Adrenal gland (tissue), 9 donors: ENCODE measurements at regions not wholly inside any gene's neighbourhood (a gene's known extent, or its start where the extent isn't known, plus 50 kb on each side); places are given as distances from the start of the nearest gene placed in this dataset.

Experiments
- DNase-seq, 7 donors: peaks; one replicate each; pipeline ENCODE4 v3.0.0-alpha.2; 2019 to 2020
- H3K27ac ChIP-seq, 5 donors: fragments of 200-600 bp; sonication (generic) in 4 of 5; 1 replicate in 3 of 5; 2 replicates in 2 of 5; pipeline versions ENCODE4 v1.5.1 to v1.8.0; 2016 to 2020; ENCODE audit warnings: mild to moderate bottlenecking in 1 of 5
- H3K27me3 ChIP-seq: fragments of 200-600 bp; 2 replicates; pipeline ENCODE4 v1.8.0; 2021
- H3K36me3 ChIP-seq, 2 donors: fragments of 200-600 bp; replicated peaks in 1 of 2; 1 replicate in 1 of 2; 2 replicates in 1 of 2; pipeline versions ENCODE4 v1.5.1 to v1.8.0; 2018 to 2022
- H3K4me1 ChIP-seq, 2 donors: fragments of 200-600 bp; replicated peaks in 1 of 2; 1 replicate in 1 of 2; 2 replicates in 1 of 2; pipeline versions ENCODE4 v1.5.1 to v1.8.0; 2018 to 2021
- H3K4me3 ChIP-seq, 4 donors: fragments of 200-600 bp; sonication (generic) in 3 of 4; one replicate each; pipeline ENCODE4 v1.5.1; 2016 to 2018
- H3K9me3 ChIP-seq, 3 donors: fragments of 200-600 bp; sonication (generic) in 1 of 3; replicated peaks in 1 of 3; 1 replicate in 2 of 3; 2 replicates in 1 of 3; pipeline versions ENCODE4 v1.5.1 to v1.8.0; 2016 to 2021
- CTCF ChIP-seq, 6 experiments: fragments of 450-650 bp in 4 of 6; fragments of 200-600 bp in 2 of 6; sonication (generic) in 1 of 6; IDR thresholded peaks; 1 replicate in 5 of 6; 2 replicates in 1 of 6; pipeline versions ENCODE4 v1.5.1 to v1.8.0; 2016 to 2021; ENCODE audit warnings: antibody characterized with exemption in 6 of 6, mild to moderate bottlenecking in 2 of 6, moderate library complexity in 1 of 6
- POLR2A ChIP-seq, 2 donors: fragments of 450-650 bp; IDR thresholded peaks; one replicate each; pipeline ENCODE4 v1.6.1; 2017; ENCODE audit warnings: antibody characterized with exemption in 2 of 2, mild to moderate bottlenecking in 2 of 2, moderate library complexity in 1 of 2
- WGBS, 4 donors: extraction: QIAGEN DNeasy Blood & Tissue Kit in 2 of 4; methylation state at CpG; one replicate each; pipeline versions ENCODE4 v1.1.5 to v1.1.7; 2013 to 2017; 5-methylcytosine and 5-hydroxymethylcytosine counted together
- intact Hi-C, 2 donors: fragments of 100-400 bp; cut with DNase I; formaldehyde crosslinking; loops; one replicate each; pipeline versions ENCODE4 v1.14.1 to v1.15.0; 2022 to 2023
- donor health status: healthy with polysubstance abuse.
- donor health status: Bipolar disorder and iron deficiency.
- donor health status: DM: yes; HTN: yes; CAD: no.
- donor health status: DM: no; HTN: no; CAD: no.
- donor health status: DM: no; HTN: no; CAD: no.

GRCh38 chr4:123579961-123580360, 183.4 kb downstream of the SPRY1 start:
- intact Hi-C loops: no loop called here
- no peaks in the 10 kb centered on the region for H3K27me3 ChIP-seq
- H3K36me3 ChIP-seq: no peaks in the 10 kb centered on the region
- H3K9me3 ChIP-seq: peaks cover 0 to 8% (median 0%) of the 10 kb centered on the region in 3 donors
- no peaks in the 10 kb centered on the region for H3K4me1 ChIP-seq
- WGBS, 4 donors: 73 to 95% (median 91%) methylated on average over 2 of the region's 2 CpGs
- H3K27ac ChIP-seq: no peak overlapping the region
- DNase-seq: no peak
- TF ChIP-seq CTCF (IDR thresholded peaks at IDR 0.05) (no peak), POLR2A (IDR thresholded peaks at IDR 0.05) (no peak)
- H3K4me3 ChIP-seq: no peak overlapping the region

- Histone ChIP-seq H3K36me3 (no peaks in the 10 kb centered on the region), H3K9me3 (peaks cover 0 to 8% (median 0%) of the 10 kb centered on the region in 3 donors), H3K4me3 (no peak overlapping the region), H3K4me1 (no peaks in the 10 kb centered on the region), H3K27me3 (no peaks in the 10 kb centered on the region), H3K27ac (no peak overlapping the region)
- intact Hi-C loops: no loop called here
- WGBS, 4 donors: 90 to 96% (median 91%) methylated on average over 7 to 8 of the region's 8 CpGs
- DNase-seq: no peak
- TF ChIP-seq POLR2A (IDR thresholded peaks at IDR 0.05) (no peak), CTCF (IDR thresholded peaks at IDR 0.05) (no peak)
Measured at GRCh38 chr4:123580981-123581664, 184.5 kb downstream of the SPRY1 start.

DNA sequence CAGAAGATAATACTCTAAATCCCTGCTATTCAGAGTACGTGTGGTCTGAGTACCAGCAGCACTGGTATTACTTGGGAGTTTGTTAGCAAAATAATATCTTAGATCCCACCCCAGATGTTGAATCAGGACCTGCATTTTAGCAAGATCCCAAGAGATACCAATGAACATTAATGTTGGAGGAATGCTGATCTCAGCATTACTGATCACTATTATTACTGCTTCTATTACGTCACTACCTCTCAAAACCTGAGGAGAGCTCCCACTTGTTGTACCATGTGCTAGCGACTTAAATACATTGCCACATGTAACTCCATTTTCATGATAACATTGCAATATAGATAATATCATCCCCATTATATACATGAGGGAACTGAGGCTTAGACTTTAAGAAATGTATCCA, 185.2 kb downstream of the SPRY1 start:
- TF ChIP-seq CTCF (IDR thresholded peaks at IDR 0.05) (no peak), POLR2A (IDR thresholded peaks at IDR 0.05) (no peak)
- Histone ChIP-seq H3K36me3 (no peaks in the 10 kb centered on the region), H3K4me1 (no peaks in the 10 kb centered on the region), H3K9me3 (peaks cover 0 to 8% (median 0%) of the 10 kb centered on the region in 3 donors), H3K27me3 (no peaks in the 10 kb centered on the region), H3K4me3 (no peak overlapping the region), H3K27ac (no peak overlapping the region)
- 83 to 92% (median 86%) methylated on average over 3 of the region's 3 CpGs for WGBS, 4 donors
- no peak for DNase-seq
- intact Hi-C loops: no loop called here

DNA sequence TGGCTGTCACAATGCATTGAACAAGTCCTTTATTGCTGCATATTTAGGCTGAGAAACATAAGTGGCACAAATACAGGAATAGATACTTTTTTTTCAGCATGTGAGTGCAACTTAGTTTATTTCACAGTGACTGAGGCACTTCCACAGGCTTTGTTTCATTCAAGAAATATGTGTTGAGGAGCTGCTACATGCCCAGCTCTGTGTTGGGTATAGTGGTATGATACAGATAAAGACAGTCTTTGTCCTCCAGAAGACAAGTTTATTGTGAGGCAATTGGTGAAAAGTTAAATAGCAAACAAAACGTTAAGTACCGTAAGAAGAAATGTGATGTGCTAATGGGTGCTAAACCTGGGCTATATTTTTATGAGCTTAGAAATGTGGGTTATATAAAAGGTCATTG, 186.4 kb downstream of the SPRY1 start:
- no peak for DNase-seq
- Histone ChIP-seq H3K4me3 (no peak overlapping the region), H3K4me1 (no peaks in the 10 kb centered on the region), H3K36me3 (no peaks in the 10 kb centered on the region), H3K27me3 (no peaks in the 10 kb centered on the region), H3K9me3 (peaks cover 0 to 8% (median 0%) of the 10 kb centered on the region in 3 donors), H3K27ac (no peak overlapping the region)
- intact Hi-C loops: no loop called here
- no peak for TF ChIP-seq POLR2A (IDR thresholded peaks at IDR 0.05)
- TF ChIP-seq CTCF (IDR thresholded peaks at IDR 0.05): no peak
- WGBS, 4 donors: 87 to 94% (median 88%) methylated on average over 2 of the region's 2 CpGs
